Fibroblast of lung (primary cell): ENCODE measurements at regions not wholly inside any gene's neighbourhood (a gene's known extent, or its start where the extent isn't known, plus 50 kb on each side); places are given as distances from the start of the nearest gene placed in this dataset.

Experiments
- DNase-seq, 2 donors: peaks; one replicate each; pipeline versions ENCODE4 v3.0.0 to v3.0.0-alpha.2; 2010; ENCODE audit warnings: low read depth in 2 of 2
- H2AFZ ChIP-seq: 2 replicates; pipeline ENCODE4 v1.5.1; 2012; ENCODE audit warnings: low read length, control low read depth, inconsistent platforms
- H3K27ac ChIP-seq: 2 replicates; pipeline ENCODE4 v1.5.1; 2011; ENCODE audit warnings: low read length, control low read depth; ENCODE audit not compliant: insufficient read depth
- H3K27me3 ChIP-seq: 2 replicates; pipeline ENCODE4 v1.5.1; 2011; ENCODE audit warnings: mild to moderate bottlenecking, low read length; ENCODE audit not compliant: control insufficient read depth, insufficient read depth
- H3K36me3 ChIP-seq: 2 replicates; pipeline ENCODE4 v1.5.1; 2011; ENCODE audit warnings: low read length; ENCODE audit not compliant: control insufficient read depth, insufficient read depth
- H3K4me1 ChIP-seq: 2 replicates; pipeline ENCODE4 v1.5.1; 2011; ENCODE audit warnings: low read length; ENCODE audit not compliant: control insufficient read depth, insufficient read depth; ENCODE audit errors: extremely low read depth
- H3K4me2 ChIP-seq: 2 replicates; pipeline ENCODE4 v1.5.1; 2011; ENCODE audit warnings: low read length, control low read depth; ENCODE audit not compliant: insufficient read depth; ENCODE audit errors: extremely low read depth
- H3K4me3 ChIP-seq, 4 experiments: fragments of 200-600 bp in 1 of 4; sonication (generic) in 1 of 4; replicated peaks in 1 of 4; 2 replicates each; pipeline ENCODE4 v1.5.1; 2011 to 2016; ENCODE audit warnings: low read length in 4 of 4, low read depth in 3 of 4, mild to moderate bottlenecking in 3 of 4, control low read depth in 2 of 4, inconsistent platforms in 1 of 4, mixed read lengths in 1 of 4; ENCODE audit not compliant: insufficient read depth in 1 of 4; ENCODE audit errors: control extremely low read depth in 1 of 4
- H3K79me2 ChIP-seq: 2 replicates; pipeline ENCODE4 v1.5.1; 2012; ENCODE audit warnings: mild to moderate bottlenecking, low read length, inconsistent platforms; ENCODE audit not compliant: control insufficient read depth, insufficient read depth
- H3K9ac ChIP-seq: 2 replicates; pipeline ENCODE4 v1.5.1; 2011; ENCODE audit warnings: mild to moderate bottlenecking, low read length, control low read depth; ENCODE audit not compliant: insufficient read depth
- H3K9me3 ChIP-seq: 2 replicates; pipeline ENCODE4 v1.5.1; 2012; ENCODE audit warnings: low read depth, low read length; ENCODE audit not compliant: control insufficient read depth, insufficient read depth
- H4K20me1 ChIP-seq: 2 replicates; pipeline ENCODE4 v1.5.1; 2011; ENCODE audit warnings: low read length; ENCODE audit not compliant: control insufficient read depth, insufficient read depth; ENCODE audit errors: extremely low read depth
- EZH2 ChIP-seq: IDR thresholded peaks from 2 replicates; pipeline ENCODE4 v1.5.1; 2012; ENCODE audit warnings: low read length, control low read depth, mild to moderate bottlenecking; ENCODE audit errors: missing control alignments
- TF ChIP-seq, protein P1 (sequence below), 2 donors: IDR thresholded peaks in 1 of 2; conservative IDR thresholded peaks in 1 of 2; 1 replicate in 1 of 2; 2 replicates in 1 of 2; pipeline ENCODE4 v1.5.1; 2011 to 2012; ENCODE audit warnings: low read length in 2 of 2, control low read depth in 1 of 2, inconsistent platforms in 1 of 2, low read depth in 1 of 2, mild to moderate bottlenecking in 1 of 2

DNA sequence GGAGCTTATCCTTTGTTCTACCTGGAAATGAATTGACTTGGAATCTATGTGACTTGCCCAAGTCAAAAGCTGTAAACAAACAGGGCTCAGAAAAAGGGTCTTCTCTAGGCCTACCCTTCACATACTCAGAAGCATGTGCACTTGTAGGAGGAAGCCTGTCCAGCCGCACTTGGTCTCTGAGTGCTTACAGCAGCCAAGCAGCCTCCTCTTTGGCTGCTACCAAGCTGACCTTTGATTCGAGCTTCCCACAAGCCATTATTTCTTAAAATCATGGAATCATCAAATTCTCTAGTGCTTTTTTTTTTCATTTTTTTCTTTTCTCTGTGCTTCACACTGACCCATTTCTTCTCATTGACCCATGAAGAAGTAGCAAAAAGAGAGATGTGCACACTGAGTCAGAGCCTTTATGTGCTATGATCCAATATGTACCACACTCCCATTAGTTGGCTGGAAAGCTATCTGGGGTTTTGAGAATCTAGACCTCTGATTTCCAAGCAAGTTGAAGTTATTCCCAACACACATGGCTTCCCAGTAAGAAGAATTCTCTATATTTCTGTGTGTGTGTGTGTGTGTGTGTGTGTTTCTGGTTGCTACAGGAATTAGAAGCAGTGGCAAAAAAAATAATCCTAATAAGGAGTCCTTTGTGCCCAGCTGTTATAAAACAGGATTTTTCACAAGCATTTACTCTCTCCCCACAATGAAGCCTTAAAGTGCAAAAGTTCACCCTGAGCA is 550.3 kb upstream of the TNP1 start:
- no peaks in the 10 kb centered on the region for H4K20me1 ChIP-seq
- no peak overlapping the region for H3K4me3 ChIP-seq
- H3K27me3 ChIP-seq, result no peaks in the 10 kb centered on the region
- no peaks in the 10 kb centered on the region for H3K79me2 ChIP-seq
- peak in 1 of 2 donors; percentile 50 for DNase-seq
- H3K9ac ChIP-seq, result no peak overlapping the region
- peaks cover 3% of the 10 kb centered on the region for H3K4me1 ChIP-seq
- H2AFZ ChIP-seq, result no peak overlapping the region
- H3K4me2 ChIP-seq, result no peak overlapping the region
- no peaks in the 10 kb centered on the region for H3K36me3 ChIP-seq
- TF ChIP-seq, protein P1, sequence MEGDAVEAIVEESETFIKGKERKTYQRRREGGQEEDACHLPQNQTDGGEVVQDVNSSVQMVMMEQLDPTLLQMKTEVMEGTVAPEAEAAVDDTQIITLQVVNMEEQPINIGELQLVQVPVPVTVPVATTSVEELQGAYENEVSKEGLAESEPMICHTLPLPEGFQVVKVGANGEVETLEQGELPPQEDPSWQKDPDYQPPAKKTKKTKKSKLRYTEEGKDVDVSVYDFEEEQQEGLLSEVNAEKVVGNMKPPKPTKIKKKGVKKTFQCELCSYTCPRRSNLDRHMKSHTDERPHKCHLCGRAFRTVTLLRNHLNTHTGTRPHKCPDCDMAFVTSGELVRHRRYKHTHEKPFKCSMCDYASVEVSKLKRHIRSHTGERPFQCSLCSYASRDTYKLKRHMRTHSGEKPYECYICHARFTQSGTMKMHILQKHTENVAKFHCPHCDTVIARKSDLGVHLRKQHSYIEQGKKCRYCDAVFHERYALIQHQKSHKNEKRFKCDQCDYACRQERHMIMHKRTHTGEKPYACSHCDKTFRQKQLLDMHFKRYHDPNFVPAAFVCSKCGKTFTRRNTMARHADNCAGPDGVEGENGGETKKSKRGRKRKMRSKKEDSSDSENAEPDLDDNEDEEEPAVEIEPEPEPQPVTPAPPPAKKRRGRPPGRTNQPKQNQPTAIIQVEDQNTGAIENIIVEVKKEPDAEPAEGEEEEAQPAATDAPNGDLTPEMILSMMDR (conservative IDR thresholded peaks at IDR 0.05 in 1 of 2, IDR thresholded peaks at IDR 0.05 in 1 of 2; ENCODE audit: low read depth in 1 of 2, low read length in 2 of 2), result no peak
- no peak for TF ChIP-seq EZH2
- no peak overlapping the region for H3K27ac ChIP-seq
- H3K9me3 ChIP-seq, result no peaks in the 10 kb centered on the region

DNA sequence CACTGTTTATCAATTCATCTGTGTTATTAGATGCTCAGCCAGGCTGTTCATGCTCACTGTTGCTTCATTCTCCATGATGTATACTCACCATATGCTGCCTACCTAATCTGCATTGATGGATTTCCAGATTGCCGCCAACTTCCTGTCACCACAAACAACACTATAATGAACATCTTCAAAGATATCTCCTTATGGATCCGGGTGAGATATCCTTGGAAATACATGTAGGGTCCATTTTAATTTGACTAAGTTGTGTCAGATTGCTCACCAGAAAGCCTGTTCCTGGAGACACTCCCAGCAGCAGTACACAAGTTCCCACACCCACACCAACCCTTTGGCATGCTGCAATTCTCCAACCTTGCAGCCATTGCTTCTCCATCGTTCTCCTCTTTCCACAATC is 547.5 kb upstream of the TNP1 start:
- no peaks in the 10 kb centered on the region for H4K20me1 ChIP-seq
- H2AFZ ChIP-seq, result no peak overlapping the region
- H3K9ac ChIP-seq, result no peak overlapping the region
- no peak for DNase-seq
- H3K27ac ChIP-seq, result no peak overlapping the region
- no peaks in the 10 kb centered on the region for H3K79me2 ChIP-seq
- no peaks in the 10 kb centered on the region for H3K27me3 ChIP-seq
- no peaks in the 10 kb centered on the region for H3K9me3 ChIP-seq
- H3K4me3 ChIP-seq, result no peak overlapping the region
- H3K36me3 ChIP-seq, result no peaks in the 10 kb centered on the region
- H3K4me1 ChIP-seq, result peaks cover 6% of the 10 kb centered on the region
- TF ChIP-seq, protein P1 (conservative IDR thresholded peaks at IDR 0.05 in 1 of 2, IDR thresholded peaks at IDR 0.05 in 1 of 2; ENCODE audit: low read depth in 1 of 2, low read length in 2 of 2), result no peak
- no peak for TF ChIP-seq EZH2
- H3K4me2 ChIP-seq, result no peak overlapping the region

DNA sequence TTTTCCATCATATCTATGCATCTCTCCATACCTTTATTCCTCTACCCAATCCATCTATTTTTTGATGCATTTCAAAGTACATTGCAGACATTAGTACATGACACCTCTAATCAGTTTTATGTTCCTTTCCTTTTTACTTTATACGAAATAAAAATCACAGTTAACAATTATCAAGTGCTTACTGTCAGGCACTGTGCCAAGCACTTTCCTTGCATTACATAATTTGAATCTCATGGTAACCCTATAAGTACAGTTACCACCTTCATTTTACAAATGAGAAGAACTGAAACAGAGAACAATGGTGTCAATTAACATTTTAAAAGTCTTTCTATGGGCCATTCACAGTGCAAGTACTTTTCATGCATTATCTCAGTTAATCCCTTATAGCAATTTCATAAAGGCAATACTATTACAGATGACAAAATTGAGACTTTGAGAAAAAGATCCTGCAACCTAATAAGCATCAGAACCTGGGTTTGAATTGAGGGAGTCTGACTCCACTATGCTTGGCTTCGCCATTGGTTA is 544.4 kb upstream of the TNP1 start:
- H3K27me3 ChIP-seq, result no peaks in the 10 kb centered on the region
- no peak overlapping the region for H2AFZ ChIP-seq
- peaks cover 6% of the 10 kb centered on the region for H3K4me1 ChIP-seq
- no peak overlapping the region for H3K9ac ChIP-seq
- H3K4me2 ChIP-seq, result no peak overlapping the region
- H3K4me3 ChIP-seq, result no peak overlapping the region
- no peak for TF ChIP-seq EZH2
- TF ChIP-seq, protein P1 (conservative IDR thresholded peaks at IDR 0.05 in 1 of 2, IDR thresholded peaks at IDR 0.05 in 1 of 2; ENCODE audit: low read depth in 1 of 2, low read length in 2 of 2), result no peak
- H3K27ac ChIP-seq, result no peak overlapping the region
- H3K79me2 ChIP-seq, result no peaks in the 10 kb centered on the region
- no peak for DNase-seq
- no peaks in the 10 kb centered on the region for H3K36me3 ChIP-seq
- no peaks in the 10 kb centered on the region for H3K9me3 ChIP-seq
- H4K20me1 ChIP-seq, result no peaks in the 10 kb centered on the region
